Cardiac septum (tissue), 1 donor: ENCODE measurements at regions not wholly inside any gene's neighbourhood (a gene's known extent, or its start where the extent isn't known, plus 50 kb on each side); places are given as distances from the start of the nearest gene placed in this dataset.
"Not testable (repeated sequence)": the region's sequence is repeated elsewhere in the genome, so short reads cannot be mapped to it uniquely, and the experiment has no call there.

Experiments used
- DNase-seq: peaks from one replicate; pipeline ENCODE4 v3.0.0-alpha.2; 2020; ENCODE audit warnings: low spot score
- intact Hi-C: fragments of 100-400 bp; cut with DNase I; formaldehyde crosslinking; loops from one replicate; pipeline ENCODE4 v1.14.0; 2022
- donor health status: DM: no; HTN: no; CAD: no.

- intact Hi-C loops, DNase-seq: not testable (repeated sequence)
Measured at GRCh38 chr21:9000132-9000531, 1521.3 kb upstream of the TPTE start.

- DNase-seq, intact Hi-C loops: not testable (repeated sequence)
Measured at GRCh38 chr21:9000671-9001070, 1520.7 kb upstream of the TPTE start.

DNA sequence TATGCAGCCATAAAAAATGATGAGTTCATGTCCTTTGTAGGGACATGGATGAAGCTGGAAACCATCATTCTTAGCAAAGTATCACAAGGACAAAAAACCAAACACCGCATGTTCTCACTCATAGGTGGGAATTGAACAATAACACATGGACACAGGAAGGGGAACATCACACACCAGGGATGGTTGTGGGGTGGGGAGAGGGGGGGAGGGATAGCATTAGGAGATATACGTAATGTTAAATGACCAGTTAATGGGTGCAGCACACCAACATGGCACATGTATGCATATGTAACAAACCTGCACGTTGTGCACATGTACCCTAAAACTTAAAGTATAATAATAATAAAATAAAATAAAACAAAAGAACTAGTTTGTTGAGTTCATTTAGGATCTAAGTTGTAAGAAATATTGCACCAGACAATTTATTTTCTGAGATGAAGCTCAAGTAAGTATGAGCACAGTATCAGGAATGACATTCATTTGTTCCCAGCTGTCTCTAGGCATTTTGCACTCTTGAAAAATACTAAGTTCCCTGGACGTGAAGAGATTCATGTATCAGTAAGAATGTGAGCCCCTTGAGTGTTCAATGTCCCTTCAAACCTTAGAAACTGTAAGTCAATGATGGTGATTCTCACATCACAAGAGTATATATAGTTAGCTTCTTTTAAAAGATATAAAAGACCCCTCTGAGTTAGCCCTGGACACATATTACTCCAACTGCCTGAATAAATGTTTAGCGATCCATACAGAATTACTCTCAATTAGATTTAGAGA lies 1519.3 kb upstream of the TPTE start:
- DNase-seq, intact Hi-C loops: not testable (repeated sequence)

DNA sequence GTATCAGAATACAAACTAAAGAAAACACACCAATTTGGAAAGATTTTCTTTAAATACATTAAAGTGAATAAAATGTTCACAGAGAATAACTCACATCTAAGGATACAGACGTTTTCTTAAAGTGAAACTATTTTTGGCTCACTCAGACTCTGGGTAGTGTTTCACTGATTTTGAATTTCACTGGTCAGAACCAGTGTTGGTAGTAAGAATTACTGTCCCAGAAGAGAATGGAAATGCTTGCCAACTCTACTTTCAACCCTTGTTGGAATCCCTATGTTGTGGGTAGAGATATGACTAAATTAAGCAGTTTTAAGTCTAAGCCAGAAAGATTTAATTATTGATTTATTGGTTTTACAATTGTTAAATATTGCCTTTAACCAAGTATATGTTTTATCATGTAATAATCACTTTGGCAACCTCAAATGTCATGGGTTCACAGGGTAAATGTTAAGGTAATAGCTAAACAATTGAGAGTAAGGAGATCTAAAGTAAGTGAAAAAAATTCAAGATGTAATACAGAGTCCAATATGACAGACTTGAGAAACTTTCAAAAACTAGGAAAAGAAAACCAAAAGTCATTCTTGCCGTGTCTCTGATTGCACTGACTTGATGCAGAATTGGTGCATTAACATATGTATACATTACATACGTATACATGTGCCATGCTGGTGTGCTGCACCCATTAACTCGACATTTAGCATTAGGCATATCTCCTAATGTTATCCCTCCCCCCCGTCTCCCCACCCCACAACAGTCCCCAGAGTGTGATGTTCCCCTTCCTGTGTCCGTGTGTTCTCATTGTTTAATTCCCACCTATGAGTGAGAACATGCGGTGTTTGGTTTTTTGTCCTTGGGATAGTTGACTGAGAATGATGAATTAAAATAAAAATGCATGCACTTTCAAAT lies 1517.2 kb upstream of the TPTE start:
- DNase-seq, intact Hi-C loops: not testable (repeated sequence)

DNA sequence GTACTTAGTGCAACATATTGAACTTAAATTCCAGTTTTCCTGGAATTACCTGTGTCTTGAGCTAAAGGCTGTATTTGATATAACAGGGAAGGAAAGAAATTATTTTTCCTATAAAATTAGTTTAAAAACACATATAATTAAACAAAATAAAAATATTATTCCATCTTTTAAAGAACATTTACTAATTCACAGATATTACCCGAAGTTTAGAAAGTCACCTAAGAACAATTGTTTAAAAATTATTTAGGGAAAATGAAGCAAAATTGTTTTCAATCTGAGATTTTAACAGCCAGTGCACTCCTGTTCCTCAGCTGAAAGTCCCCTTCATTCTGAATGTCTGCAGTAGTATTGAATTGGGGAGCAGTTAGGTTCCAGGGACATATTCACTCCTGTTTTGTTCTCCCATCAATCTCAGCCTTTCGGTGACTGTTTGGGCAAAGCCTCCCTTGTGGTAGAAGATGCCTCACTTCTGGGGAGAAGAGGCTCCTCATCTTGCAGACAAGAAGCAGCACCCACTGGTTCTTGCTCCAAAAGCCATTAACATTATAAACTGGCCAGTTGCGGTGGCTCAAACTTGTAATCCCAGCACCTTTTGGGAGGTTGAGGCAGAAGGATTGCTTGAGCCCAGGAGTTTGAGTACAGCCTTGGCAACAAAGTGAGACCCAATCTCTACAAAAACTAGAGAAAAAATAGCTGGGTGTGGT lies 1516.4 kb upstream of the TPTE start:
- DNase-seq, intact Hi-C loops: not testable (repeated sequence)

DNA sequence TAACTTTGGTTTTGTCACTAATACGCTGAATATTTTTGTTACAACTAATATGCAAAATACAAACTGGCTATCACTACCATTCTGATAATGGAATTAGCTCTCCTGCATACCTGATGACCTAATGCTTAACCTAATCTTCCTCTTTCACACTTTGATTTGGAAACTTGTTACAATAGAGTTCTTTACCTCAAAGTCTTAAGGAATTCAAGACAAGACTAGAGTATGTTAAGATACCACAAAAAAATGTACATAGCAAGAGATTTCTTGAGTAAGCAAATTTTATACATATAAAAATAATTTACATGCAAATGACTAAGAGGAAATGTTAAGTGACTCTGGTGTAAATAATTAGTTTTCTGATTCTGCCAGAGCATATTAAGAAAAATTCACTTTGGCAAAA lies 1515.7 kb upstream of the TPTE start:
- DNase-seq, intact Hi-C loops: not testable (repeated sequence)

GRCh38 chr21:9006111-9006510 lies 1515.3 kb upstream of the TPTE start:
- intact Hi-C loops, DNase-seq: not testable (repeated sequence)

- DNase-seq, intact Hi-C loops: not testable (repeated sequence)
Measured at GRCh38 chr21:9006553-9007323, 1514.6 kb upstream of the TPTE start.

DNA sequence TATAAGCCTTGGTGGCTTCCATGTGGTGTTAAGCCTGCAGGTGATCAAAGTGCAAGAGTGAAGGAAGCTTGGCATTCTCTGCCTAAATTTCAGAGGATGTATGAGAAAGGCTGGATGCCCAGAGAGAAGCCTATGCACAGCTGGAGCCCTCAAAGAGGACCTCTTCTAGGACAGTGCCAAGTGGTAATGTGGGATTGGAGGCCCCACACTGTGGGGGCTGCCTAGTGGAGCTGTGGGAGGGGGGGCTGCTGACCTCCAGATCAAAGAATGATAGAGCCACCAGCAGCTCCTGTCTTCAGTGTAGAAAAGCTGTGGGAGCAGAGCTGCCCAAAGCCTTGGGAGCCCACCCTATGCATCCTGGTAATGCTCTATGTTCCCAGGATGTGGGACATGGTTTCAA lies 1512.7 kb upstream of the TPTE start:
- DNase-seq, result no peak
- intact Hi-C loops, result no loop called here

DNA sequence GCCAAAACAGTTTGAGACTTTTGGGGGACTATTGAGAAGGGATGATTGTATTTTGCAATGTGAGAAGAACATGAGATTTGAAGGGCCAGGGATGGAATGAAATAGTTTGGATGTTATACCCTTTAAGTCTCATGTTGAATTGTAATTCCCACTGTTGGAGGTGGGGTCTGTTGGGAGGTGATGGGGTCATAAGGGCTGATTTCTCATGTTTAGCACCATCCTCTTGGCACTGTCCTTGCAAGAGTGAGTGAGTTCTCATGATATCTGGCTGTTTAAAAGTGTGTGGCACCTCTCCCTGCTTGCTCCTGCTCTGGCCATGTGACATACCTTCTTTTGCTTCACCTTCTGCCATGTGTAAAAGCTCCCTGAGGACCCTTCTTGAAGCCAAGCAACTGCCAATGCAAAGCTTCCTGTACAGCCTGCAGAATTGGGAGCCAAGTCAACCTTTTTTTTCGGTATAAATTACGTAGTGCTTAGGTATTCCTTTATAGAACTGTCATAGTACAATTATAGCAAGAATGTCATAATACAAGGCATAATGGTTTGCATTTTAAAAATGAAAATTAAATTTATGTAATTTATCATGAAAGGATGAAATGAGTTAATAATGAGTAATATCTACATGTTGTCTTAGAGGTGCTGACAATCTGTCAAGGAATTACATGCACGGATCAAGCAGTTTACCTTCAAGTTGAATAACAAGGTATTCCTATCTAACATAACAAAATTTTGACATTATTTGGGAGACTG lies 1511.9 kb upstream of the TPTE start:
- intact Hi-C loops, DNase-seq: not testable (repeated sequence)

- DNase-seq, intact Hi-C loops: not testable (repeated sequence)
Measured at GRCh38 chr21:9010121-9010795, 1511.1 kb upstream of the TPTE start.

GRCh38 chr21:9010936-9011890 lies 1510.2 kb upstream of the TPTE start:
- intact Hi-C loops, DNase-seq: not testable (repeated sequence)

DNA sequence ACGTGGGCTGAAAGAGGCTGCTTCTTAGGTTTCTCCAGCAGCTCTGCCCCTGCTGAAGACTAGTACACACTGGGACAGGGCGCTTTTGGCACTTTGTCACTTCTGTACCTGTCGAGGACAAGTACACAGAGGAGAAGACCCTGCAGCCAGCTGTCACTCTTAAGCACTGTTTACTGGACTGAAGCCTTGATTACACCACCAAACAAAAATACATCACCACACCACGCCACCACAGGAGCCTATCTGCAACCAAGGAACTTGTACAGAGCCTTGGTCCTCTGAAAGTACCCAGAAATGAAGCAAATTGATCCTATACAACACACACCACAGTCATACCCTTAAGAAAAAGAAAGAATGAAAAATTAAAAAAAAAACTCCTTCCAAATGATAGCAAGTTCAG lies 1509.5 kb upstream of the TPTE start:
- DNase-seq, intact Hi-C loops: not testable (repeated sequence)

- DNase-seq, intact Hi-C loops: not testable (repeated sequence)
Measured at GRCh38 chr21:9013502-9014242, 1507.7 kb upstream of the TPTE start.

DNA sequence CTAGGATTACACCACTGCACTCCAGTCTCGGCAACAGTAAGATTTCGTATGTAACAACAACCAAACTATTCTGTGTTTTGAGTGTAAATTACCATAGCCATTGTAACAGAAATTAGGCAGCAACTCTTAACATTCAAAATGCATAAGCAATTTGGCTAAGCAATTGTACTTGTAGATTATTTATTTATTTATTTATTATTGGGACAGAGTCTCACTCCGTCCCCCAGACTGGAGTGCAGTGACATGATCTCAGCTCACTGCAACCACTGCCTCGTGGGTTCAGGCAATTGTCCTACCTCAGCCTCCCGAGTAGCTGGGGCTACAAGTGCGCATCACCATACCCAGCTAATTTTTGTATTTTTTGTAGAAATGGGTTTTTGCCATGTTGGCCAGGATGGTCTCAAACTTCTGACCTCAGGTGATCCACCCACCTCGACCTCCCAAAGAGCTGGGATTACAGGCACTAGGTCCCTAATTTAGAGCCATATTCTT lies 1507.1 kb upstream of the TPTE start:
- DNase-seq, intact Hi-C loops: not testable (repeated sequence)
